ENCODE measurements at regions not wholly inside any gene's neighbourhood (a gene's known extent, or its start where the extent isn't known, plus 50 kb on each side); places are given as distances from the start of the nearest gene placed in this dataset.

DNA sequence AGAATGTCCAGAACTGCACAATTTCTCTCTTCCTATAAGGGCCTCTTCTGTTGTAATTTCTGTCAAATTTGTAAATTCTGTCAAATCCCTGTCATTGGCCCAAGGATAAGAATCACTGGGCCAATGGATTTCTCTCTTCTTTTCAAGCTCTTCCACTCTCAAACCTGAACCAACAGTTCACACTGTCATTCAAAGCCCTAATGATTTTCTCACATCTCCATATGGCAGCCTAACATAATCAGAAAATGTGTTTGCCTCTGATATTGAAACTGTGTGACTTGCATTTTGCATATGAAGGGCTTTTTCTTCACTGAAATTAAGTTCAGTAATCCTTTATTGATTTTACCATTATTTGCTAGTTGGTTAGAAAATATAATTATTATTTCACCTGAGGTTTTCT lies 1349.1 kb downstream of the FSTL5 start:
- no peak for DNase-seq
- H3K27me3 Mint-ChIP-seq, result no peaks in the 10 kb centered on the region
- intact Hi-C loops (cut with micrococcal nuclease), result no loop called here
- no peaks in the 10 kb centered on the region for H3K4me1 Mint-ChIP-seq
- no peaks in the 10 kb centered on the region for H3K9me3 Mint-ChIP-seq
- no peaks in the 10 kb centered on the region for H3K36me3 Mint-ChIP-seq (ENCODE audit: low read depth)
- no peak overlapping the region for H3K4me3 Mint-ChIP-seq
- no peak overlapping the region for H3K27ac Mint-ChIP-seq

DNA sequence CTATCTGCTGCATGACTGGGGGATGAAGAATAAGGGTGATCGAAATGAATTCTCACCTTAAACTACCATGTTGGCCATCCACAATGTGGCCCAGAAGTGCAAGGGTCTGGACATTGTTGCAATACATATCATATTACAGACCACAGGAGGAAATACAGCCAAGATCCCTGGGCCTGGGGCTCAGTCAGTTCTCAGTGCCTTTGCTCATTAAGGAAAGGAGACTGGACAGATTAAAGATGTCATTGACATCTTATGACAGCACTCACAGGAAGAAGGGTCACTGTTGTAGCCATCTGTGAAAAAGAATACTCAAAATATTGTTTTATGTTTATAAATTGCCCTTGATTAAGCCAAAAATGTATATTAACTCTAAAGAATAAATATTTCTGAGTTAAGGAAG lies 1345.2 kb downstream of the FSTL5 start:
- H3K4me3 Mint-ChIP-seq, result no peak overlapping the region
- peaks cover 6% of the 10 kb centered on the region for H3K9me3 Mint-ChIP-seq
- DNase-seq, result no peak
- no peaks in the 10 kb centered on the region for H3K4me1 Mint-ChIP-seq
- intact Hi-C loops (cut with micrococcal nuclease), result no loop called here
- H3K27ac Mint-ChIP-seq, result no peak overlapping the region
- H3K36me3 Mint-ChIP-seq (ENCODE audit: low read depth), result no peaks in the 10 kb centered on the region
- H3K27me3 Mint-ChIP-seq, result no peaks in the 10 kb centered on the region

DNA sequence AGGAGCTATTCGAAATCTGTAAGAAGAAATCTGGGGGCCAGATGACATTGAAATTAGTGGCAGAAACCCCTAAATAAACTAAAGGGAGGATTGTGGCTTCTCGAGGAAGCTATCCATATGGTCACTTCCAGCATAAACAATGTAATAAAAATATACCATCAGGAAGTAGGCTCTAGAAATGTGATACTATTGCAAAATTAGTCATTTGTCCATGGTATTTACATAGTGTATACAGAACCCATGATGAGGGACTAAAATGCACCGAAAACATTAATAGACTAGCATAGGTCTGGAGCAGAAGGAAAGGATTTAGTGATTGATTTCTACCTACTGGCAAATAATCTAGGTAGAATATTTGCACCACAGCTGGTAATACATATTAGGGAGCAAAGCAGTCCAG lies 1344.0 kb downstream of the FSTL5 start:
- no peaks in the 10 kb centered on the region for H3K27me3 Mint-ChIP-seq
- no peaks in the 10 kb centered on the region for H3K4me1 Mint-ChIP-seq
- no peaks in the 10 kb centered on the region for H3K36me3 Mint-ChIP-seq (ENCODE audit: low read depth)
- DNase-seq, result no peak
- peaks cover 6% of the 10 kb centered on the region for H3K9me3 Mint-ChIP-seq
- intact Hi-C loops (cut with micrococcal nuclease), result no loop called here
- no peak overlapping the region for H3K4me3 Mint-ChIP-seq
- H3K27ac Mint-ChIP-seq, result no peak overlapping the region

DNA sequence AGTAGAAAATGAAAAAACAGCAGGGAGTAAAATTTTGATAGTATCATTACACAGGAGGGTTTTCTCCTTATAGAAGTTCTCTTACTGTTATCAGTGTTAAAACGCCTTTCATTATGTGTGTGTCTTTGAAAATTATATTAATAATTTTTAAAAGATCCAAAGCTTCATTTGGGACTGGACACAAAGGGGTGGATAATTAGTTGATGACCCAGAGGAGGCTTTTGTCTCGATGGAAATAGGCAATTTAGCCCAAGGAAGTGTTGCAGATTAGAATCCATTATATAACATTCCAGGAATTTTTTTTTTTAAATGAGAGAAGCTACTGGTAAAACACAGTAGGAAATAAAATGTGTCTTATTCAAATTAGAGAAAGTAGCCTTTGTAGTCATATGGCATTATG lies 1339.3 kb downstream of the FSTL5 start:
- no peaks in the 10 kb centered on the region for H3K4me1 Mint-ChIP-seq
- peaks cover 6% of the 10 kb centered on the region for H3K9me3 Mint-ChIP-seq
- intact Hi-C loops (cut with micrococcal nuclease), result no loop called here
- no peak overlapping the region for H3K27ac Mint-ChIP-seq
- DNase-seq, result no peak
- no peaks in the 10 kb centered on the region for H3K27me3 Mint-ChIP-seq
- H3K4me3 Mint-ChIP-seq, result no peak overlapping the region
- H3K36me3 Mint-ChIP-seq (ENCODE audit: low read depth), result no peaks in the 10 kb centered on the region

DNA sequence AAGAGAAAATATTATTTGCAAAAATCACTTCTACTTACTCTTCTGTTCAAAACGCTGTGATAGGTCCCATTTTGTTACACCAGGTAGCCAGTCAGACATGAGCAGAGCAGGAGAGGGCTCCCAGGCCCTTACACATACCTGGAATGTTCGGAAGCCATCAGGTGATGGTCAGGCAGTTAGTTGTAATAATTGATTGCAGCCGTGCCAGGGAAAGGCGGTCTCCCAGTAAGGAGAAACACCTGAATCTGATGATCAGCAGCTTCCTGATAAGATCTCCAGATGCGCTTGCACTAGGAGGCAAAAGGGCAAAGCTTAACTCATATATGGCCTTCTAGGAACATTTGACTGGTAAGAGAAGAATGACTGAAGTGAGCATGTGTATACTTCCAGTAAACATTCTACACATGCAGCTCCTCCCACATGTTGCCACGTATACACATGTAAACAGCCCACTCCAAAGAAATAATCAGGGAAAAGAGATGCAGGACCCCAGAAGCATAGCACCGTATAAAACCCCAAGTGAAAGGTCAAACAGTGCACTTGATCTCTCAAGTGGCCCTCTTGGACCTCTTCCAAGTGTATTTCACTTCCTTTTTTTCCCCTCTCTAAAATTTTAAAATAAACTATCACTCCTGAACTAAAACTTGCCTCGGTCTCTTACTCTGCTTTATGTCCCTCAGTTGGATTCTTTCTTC lies 1338.0 kb downstream of the FSTL5 start:
- H3K9me3 Mint-ChIP-seq, result peaks cover 6% of the 10 kb centered on the region
- no peak for DNase-seq
- intact Hi-C loops (cut with micrococcal nuclease), result no loop called here
- H3K4me1 Mint-ChIP-seq, result no peaks in the 10 kb centered on the region
- H3K36me3 Mint-ChIP-seq (ENCODE audit: low read depth), result no peaks in the 10 kb centered on the region
- no peak overlapping the region for H3K4me3 Mint-ChIP-seq
- H3K27me3 Mint-ChIP-seq, result no peaks in the 10 kb centered on the region
- no peak overlapping the region for H3K27ac Mint-ChIP-seq

DNA sequence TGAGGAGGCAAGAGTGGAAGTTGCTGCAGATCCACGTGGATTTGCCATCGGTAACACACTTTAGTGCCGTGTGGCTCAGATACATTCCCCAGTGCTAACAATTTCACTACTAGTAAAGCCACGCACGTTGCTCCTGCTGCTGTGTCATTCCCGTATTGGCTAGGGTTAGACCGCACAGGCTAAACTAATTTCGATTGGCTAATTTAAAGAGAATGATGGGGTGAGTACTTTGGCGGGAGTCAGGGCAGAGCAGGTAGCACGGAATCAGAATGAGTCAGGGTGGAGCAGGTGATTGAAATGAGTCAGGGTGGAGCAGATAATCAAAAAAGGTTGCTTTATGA lies 1337.5 kb downstream of the FSTL5 start:
- no peaks in the 10 kb centered on the region for H3K4me1 Mint-ChIP-seq
- H3K36me3 Mint-ChIP-seq (ENCODE audit: low read depth), result no peaks in the 10 kb centered on the region
- intact Hi-C loops (cut with micrococcal nuclease), result no loop called here
- H3K9me3 Mint-ChIP-seq, result peaks cover 6% of the 10 kb centered on the region
- no peak overlapping the region for H3K27ac Mint-ChIP-seq
- no peak for DNase-seq
- H3K27me3 Mint-ChIP-seq, result no peaks in the 10 kb centered on the region
- no peak overlapping the region for H3K4me3 Mint-ChIP-seq

DNA sequence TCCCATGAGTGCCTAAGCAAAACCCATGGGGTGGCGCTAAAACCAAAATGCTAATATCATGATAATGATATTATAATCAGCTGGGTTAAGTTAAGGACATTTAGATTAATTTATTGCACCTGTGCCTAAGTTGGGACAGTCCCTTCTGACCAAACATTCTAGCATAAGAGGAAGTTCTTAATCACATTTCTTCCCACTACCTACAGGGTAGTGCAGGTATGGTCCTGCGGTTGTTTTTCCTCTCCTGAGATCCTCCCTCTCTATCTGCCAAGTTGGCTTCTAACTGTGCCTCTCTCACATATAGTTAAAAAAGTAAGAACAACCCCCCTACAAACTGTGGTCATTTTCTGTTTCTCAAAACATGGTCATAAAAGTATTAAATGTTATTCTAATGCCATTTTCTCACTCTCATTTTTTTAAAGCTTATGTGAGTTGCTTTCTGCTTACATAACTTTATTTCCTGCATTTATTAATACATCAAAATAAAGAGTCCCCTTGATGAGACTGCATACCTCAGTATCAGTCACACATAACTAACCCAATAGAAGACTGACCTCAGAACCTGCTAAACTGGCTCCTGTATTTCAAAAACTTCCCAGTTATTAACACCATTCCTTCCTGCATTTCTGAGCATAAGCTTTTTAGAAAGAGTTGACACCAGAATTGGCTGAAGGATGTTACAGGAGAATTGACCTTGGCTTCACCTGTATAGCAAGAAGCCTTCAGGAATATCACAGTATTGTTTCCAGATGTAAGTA lies 1332.5 kb downstream of the FSTL5 start:
- Mint-ChIP-seq H3K4me3 (no peak overlapping the region), H3K9me3 (no peaks in the 10 kb centered on the region), H3K36me3 (ENCODE audit: low read depth) (no peaks in the 10 kb centered on the region)

DNA sequence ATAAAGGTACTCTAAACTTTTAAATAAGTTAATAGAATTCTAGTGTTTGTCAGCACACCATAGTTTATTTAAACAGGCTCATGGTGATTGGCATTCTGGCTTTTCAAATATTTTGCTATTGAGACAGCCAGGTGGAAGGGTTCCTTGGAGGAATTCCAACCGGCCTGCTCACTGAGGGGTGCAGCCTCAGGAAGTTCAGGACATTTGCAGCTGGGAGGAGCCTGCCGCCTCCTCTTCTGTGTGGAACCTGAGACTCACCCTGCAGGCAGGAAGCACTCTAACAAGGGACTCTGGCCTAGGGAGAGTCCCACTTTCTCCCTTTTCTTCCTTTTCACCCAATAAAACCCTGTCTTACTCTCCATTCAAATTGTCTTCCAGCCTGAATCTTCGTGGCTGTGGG lies 1328.0 kb downstream of the FSTL5 start:
- Mint-ChIP-seq H3K4me3 (no peak overlapping the region), H3K9me3 (no peaks in the 10 kb centered on the region), H3K36me3 (ENCODE audit: low read depth) (no peaks in the 10 kb centered on the region), H3K4me1 (no peaks in the 10 kb centered on the region), H3K27me3 (no peaks in the 10 kb centered on the region), H3K27ac (no peak overlapping the region)
- no peak for DNase-seq
- intact Hi-C loops (cut with micrococcal nuclease), result no loop called here

More for the DNA sequence above, 1332.5 kb downstream of the FSTL5 start:
- no peak for DNase-seq
- Mint-ChIP-seq H3K4me1 (no peaks in the 10 kb centered on the region), H3K27me3 (no peaks in the 10 kb centered on the region), H3K27ac (no peak overlapping the region)
- intact Hi-C loops (cut with micrococcal nuclease), result no loop called here

DNA sequence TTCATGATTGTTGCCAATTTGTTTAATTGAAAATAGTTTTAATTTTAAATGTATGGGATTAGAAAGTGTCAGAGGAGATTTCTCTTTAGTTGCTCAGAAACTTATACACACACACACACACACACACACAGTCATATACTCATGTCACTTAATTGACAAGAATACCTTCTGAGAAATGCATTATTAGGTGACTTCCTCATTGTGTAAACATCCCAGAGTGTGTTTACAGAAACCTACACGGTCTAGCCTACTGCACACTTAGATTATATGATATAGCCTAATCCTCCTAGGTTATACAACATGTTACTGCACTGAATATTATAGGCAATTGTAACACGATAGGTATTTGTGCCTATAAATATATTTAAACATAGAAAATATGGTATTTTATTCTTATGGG lies 1327.4 kb downstream of the FSTL5 start:
- no peaks in the 10 kb centered on the region for H3K9me3 Mint-ChIP-seq
- no peak for DNase-seq
- H3K4me3 Mint-ChIP-seq, result no peak overlapping the region
- no peaks in the 10 kb centered on the region for H3K27me3 Mint-ChIP-seq
- intact Hi-C loops (cut with micrococcal nuclease), result no loop called here
- no peak overlapping the region for H3K27ac Mint-ChIP-seq
- no peaks in the 10 kb centered on the region for H3K36me3 Mint-ChIP-seq (ENCODE audit: low read depth)
- H3K4me1 Mint-ChIP-seq, result no peaks in the 10 kb centered on the region

DNA sequence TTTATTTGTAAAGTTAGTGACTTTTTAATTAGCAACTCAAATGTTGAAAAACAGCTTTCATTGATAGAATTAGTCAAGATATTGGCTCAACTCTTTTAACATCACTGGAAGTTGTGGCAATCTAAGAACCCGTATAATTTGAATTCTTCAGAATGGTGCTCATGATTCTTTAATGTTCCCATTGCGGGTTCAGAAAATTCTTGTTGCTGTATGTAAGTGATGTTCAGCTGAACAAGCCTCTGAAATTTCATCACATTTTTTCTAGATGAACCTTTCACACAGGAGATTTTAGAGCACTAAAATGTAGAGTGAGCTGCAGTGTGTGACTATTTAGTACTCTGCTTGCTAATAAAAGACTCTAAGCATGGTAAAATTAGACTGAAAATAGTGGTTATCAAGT lies 1317.7 kb downstream of the FSTL5 start:
- intact Hi-C loops (cut with micrococcal nuclease), result no loop called here
- no peaks in the 10 kb centered on the region for H3K4me1 Mint-ChIP-seq
- DNase-seq, result no peak
- H3K36me3 Mint-ChIP-seq (ENCODE audit: low read depth), result no peaks in the 10 kb centered on the region
- H3K27me3 Mint-ChIP-seq, result no peaks in the 10 kb centered on the region
- H3K9me3 Mint-ChIP-seq, result no peaks in the 10 kb centered on the region
- no peak overlapping the region for H3K4me3 Mint-ChIP-seq
- H3K27ac Mint-ChIP-seq, result no peak overlapping the region

DNA sequence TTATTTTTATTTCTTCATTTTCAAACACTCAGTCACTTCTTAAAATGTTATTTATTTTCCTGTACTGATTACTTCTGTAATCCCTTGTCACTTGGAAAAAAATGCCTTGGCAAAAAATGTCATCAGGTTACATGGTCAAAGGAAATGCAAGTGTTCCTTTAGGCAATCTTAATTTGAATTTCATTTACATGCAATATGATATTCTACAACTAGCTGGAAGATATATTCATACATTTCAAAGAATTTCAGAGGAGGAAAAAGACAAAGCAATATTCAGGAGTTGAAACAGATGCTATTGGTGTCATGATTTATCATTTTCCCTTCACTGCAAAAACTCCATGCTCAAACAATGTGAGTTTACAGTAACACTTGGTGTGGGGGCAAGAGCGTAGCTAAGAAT lies 1316.6 kb downstream of the FSTL5 start:
- Mint-ChIP-seq H3K27me3 (no peaks in the 10 kb centered on the region), H3K36me3 (ENCODE audit: low read depth) (no peaks in the 10 kb centered on the region), H3K4me3 (no peak overlapping the region), H3K27ac (no peak overlapping the region), H3K4me1 (no peaks in the 10 kb centered on the region), H3K9me3 (no peaks in the 10 kb centered on the region)
- DNase-seq, result no peak
- intact Hi-C loops (cut with micrococcal nuclease), result no loop called here

DNA sequence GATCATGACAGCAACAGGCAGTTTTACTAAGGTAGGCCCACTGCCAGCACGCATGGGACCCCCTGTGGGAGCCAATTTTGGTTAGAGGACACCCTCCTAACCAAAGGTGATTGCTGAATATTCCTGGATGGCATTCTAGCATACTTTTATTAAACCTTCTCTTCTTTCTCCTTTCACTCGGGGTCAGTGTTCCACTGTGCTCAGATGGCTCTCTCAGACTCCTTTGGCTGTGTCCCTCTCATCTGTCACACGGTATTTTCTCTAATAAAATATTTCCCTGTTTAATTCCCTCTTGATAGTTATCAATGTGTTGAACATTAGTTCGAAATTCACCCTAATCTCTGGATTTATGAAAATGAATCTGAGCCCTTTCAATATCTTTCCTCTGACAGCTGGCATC lies 1315.3 kb downstream of the FSTL5 start:
- DNase-seq, result no peak
- Mint-ChIP-seq H3K27me3 (no peaks in the 10 kb centered on the region), H3K27ac (no peak overlapping the region), H3K4me3 (no peak overlapping the region), H3K9me3 (no peaks in the 10 kb centered on the region), H3K36me3 (ENCODE audit: low read depth) (no peaks in the 10 kb centered on the region), H3K4me1 (no peaks in the 10 kb centered on the region)
- intact Hi-C loops (cut with micrococcal nuclease), result no loop called here

DNA sequence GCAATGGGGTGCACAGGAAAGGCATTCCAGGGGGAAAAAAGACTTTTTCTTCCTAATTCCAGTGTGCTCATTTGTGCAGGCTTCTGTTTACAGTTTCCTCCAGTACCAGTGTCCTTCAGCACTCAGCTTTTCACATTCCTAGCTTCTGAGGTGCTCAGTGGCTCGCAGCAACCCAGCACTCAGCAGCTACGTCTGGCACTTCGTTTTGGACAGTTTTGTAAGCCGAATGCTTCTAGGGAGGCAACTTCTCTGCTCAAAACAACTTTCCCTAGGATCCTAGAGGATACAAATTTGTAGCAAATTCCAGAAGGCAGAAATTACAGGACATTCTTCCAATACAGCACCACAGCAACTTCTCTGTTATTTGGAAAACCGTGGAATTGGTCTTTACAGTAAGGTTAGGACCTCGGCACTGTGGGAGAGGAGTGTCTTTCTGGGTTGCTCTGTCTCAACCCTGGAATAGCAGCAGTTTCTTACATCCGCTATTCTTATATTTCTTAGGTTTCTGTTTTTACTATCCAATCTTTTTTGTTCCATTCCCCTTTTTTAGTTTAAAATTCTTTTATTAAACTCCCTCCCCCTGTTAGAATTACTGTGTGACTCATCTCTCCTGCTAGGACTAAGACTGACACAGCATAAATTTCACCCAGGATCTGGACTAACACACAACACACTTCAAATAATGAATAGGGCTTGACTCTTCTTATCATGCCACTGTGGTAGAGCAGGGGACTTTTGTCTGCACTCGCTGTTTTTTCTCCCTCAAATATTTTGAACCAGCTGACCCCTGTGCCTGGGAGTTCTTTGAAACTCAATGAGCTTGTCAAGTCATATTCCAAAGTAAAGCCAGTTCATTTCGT lies 1314.7 kb downstream of the FSTL5 start:
- H3K36me3 Mint-ChIP-seq (ENCODE audit: low read depth), result no peaks in the 10 kb centered on the region
- intact Hi-C loops (cut with micrococcal nuclease), result no loop called here
- no peaks in the 10 kb centered on the region for H3K27me3 Mint-ChIP-seq
- no peaks in the 10 kb centered on the region for H3K9me3 Mint-ChIP-seq
- no peaks in the 10 kb centered on the region for H3K4me1 Mint-ChIP-seq
- no peak overlapping the region for H3K4me3 Mint-ChIP-seq
- DNase-seq, result no peak
- H3K27ac Mint-ChIP-seq, result no peak overlapping the region

DNA sequence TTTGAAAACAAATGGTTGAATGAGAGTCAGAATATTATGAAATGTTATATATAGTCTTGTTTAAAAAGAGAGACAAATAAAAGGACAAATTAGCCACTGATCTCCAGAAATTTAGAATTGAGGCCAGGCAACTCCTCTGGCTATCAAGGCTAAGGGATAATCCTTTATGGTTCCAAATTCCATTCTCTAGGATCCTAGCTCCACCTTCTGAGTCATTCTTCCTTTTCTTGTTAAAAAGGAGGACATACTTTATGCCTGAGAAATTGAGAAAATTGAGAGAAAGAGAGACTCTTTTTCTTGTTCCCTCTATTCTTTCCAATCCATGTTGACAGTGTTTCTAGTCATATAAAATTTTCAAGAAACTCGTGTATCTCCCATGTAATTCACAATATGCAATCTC lies 1299.5 kb downstream of the FSTL5 start:
- Mint-ChIP-seq H3K9me3 (no peaks in the 10 kb centered on the region), H3K4me3 (no peak overlapping the region), H3K4me1 (no peaks in the 10 kb centered on the region), H3K27me3 (no peaks in the 10 kb centered on the region), H3K27ac (no peak overlapping the region), H3K36me3 (ENCODE audit: low read depth) (no peaks in the 10 kb centered on the region)
- no peak for DNase-seq
- intact Hi-C loops (cut with micrococcal nuclease), result no loop called here

Data from activated CD4-positive, alpha-beta T cell treated with anti-CD3 and anti-CD28 coated beads, Interleukin-2, amount 10 ng/mL, durations not matched to agents 24 days and 14 days (primary cell).